Hypothalamus (tissue), 51 donors: ENCODE measurements at regions not wholly inside any gene's neighbourhood (a gene's known extent, or its start where the extent isn't known, plus 50 kb on each side); places are given as distances from the start of the nearest gene placed in this dataset.
"Not testable (repeated sequence)": the region's sequence is repeated elsewhere in the genome, so short reads cannot be mapped to it uniquely, and the experiment has no call there.

ENCODE experiments used
- DNase-seq, 51 donors: peaks; one replicate each; lab custom pipeline; 2025; lab: John Stamatoyannopoulos, UW

- no peak for DNase-seq
Measured at GRCh38 chr19:56894626-56895025, 54.1 kb upstream of the PEG3 start.

GRCh38 chr19:56896095-56896494 is 55.6 kb upstream of the PEG3 start:
- DNase-seq: no peak

- no peak for DNase-seq
Measured at GRCh38 chr19:56899943-56900342, 59.4 kb upstream of the PEG3 start.

GRCh38 chr19:56900573-56901097 is 60.1 kb upstream of the PEG3 start:
- DNase-seq: peak in 1 of 51 donors; percentile 18

- no peak for DNase-seq
Measured at GRCh38 chr19:56905631-56906150, 65.2 kb upstream of the PEG3 start.

GRCh38 chr19:56912401-56913112 is 72.0 kb upstream of the PEG3 start:
- DNase-seq: no peak

GRCh38 chr19:56913113-56913455 is 72.6 kb upstream of the PEG3 start:
- DNase-seq: not testable (repeated sequence)

GRCh38 chr19:56916528-56916927 is 76.0 kb upstream of the PEG3 start:
- no peak for DNase-seq

GRCh38 chr19:56917529-56917928 is 77.0 kb upstream of the PEG3 start:
- no peak for DNase-seq

- peak in 13 of 51 donors; percentile 2 to 25 (median 4) for DNase-seq
Measured at GRCh38 chr19:56917998-56918397, 77.5 kb upstream of the PEG3 start.

- DNase-seq: no peak
Measured at GRCh38 chr19:56918682-56919307, 78.3 kb upstream of the PEG3 start.

GRCh38 chr19:56919308-56919995 is 78.9 kb upstream of the PEG3 start:
- DNase-seq: no peak

- DNase-seq: not testable (repeated sequence)
Measured at GRCh38 chr19:56926094-56926493, 85.6 kb upstream of the PEG3 start.

GRCh38 chr19:56927294-56927693 is 86.8 kb upstream of the PEG3 start:
- DNase-seq: no peak

GRCh38 chr19:56927791-56928207 is 87.3 kb upstream of the PEG3 start:
- no peak for DNase-seq

- no peak for DNase-seq
Measured at GRCh38 chr19:56930647-56931535, 90.4 kb upstream of the PEG3 start.

- DNase-seq: peak in 22 of 51 donors; percentile 1 to 75 (median 20)
Measured at GRCh38 chr19:56933014-56933705, 92.6 kb upstream of the PEG3 start.

- DNase-seq: no peak
Measured at GRCh38 chr19:56934438-56935090, 94.0 kb upstream of the PEG3 start.

- no peak for DNase-seq
Measured at GRCh38 chr19:56939951-56940350, 99.4 kb upstream of the PEG3 start.
